ENCODE measurements at regions not wholly inside any gene's neighbourhood (a gene's known extent, or its start where the extent isn't known, plus 50 kb on each side); places are given as distances from the start of the nearest gene placed in this dataset.

DNA sequence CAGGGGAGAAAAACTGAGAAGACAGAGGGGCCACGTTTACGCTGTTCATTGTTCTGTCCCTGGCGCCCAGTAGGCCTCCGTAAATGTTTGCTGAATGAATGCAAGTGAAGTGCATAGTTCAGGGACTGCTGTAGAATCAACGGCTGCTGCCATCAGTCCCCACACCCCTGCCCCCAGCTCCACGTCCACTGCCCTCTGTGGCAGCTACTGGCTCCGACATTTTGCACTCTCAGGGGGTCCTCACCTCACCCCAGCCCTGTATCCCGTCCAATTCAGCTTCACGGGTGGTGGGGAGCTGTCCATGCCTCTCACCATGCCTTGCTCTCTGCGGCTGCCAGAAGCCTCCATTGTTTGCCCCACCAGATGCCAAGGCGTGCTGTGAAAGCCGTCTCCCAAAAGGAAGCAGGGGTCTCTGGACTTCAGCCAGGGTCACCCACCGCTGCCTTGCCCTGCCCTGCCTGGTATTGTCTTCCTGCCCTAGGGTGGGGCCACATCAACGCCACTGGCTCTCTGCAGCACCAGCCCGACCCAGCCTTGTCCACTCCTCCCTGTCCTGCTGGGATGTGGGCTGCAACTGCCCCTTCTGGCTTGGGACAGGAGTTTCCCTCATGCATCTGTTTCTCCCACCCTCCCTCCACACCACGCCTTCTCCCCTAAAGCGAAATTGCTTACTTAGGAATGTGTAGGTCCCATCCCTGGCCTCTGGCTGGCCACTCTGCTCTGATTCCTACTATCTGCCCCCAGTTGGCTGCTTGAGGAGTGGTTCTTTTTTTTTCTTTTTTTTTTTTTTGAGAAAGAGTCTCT lies 86.0 kb downstream of the RHOB start:
- Histone ChIP-seq H3K4me3 (no peak overlapping the region), H3K27ac (no peak overlapping the region; a peak in 1 of 6 replicates), H3K4me2 (no peak overlapping the region), H3K4me1 (peaks cover 17% of the 10 kb centered on the region), H3K9me3 (no peaks in the 10 kb centered on the region)
- TF ChIP-seq ZFP36 (IDR thresholded peaks at IDR 0.05; ENCODE audit: borderline replicate concordance, partially characterized antibody) (no peak), FOSL2 (IDR thresholded peaks at IDR 0.05) (no peak), FOSL2 (CRISPR knock-in tag; IDR thresholded peaks at IDR 0.05) (no peak), EHMT2 (IDR thresholded peaks at IDR 0.05; ENCODE audit: low read depth) (no peak), RCOR1 (IDR thresholded peaks at IDR 0.05; ENCODE audit: low read depth, low read length) (no peak), CHD2 (IDR thresholded peaks at IDR 0.05; ENCODE audit: low read length, partially characterized antibody) (no peak), HES2 (IDR thresholded peaks at IDR 0.05) (no peak), USF2 (IDR thresholded peaks at IDR 0.05) (no peak), RAD21 (conservative IDR thresholded peaks at IDR 0.05 in 1 of 2, IDR thresholded peaks at IDR 0.05 in 1 of 2) (no peak)
- ChIA-PET POLR2A (no interaction called here), CTCF (interaction anchor here (1.2 to 3.6 kb wide), 5 partner anchors 9 to 137 kb away, joined by 3 to 12 read pairs (median 3); no protein-coding TSS in a partner anchor)
- ATAC-seq (peak in 1 of 2 experiments; percentile 37; a peak in 3 of 6 replicates), DNase-seq (ENCODE audit: low read depth in 1 of 2, low spot score in 1 of 2) (peak in 1 of 2 experiments; percentile 32), FAIRE-seq (no peak)
- WGBS (ENCODE audit: missing lambda C conversion rate), result 80% methylated on average over 17 of the region's 17 CpGs

GRCh38 chr2:20533993-20534622 lies 87.2 kb downstream of the RHOB start:
- TF ChIP-seq GATA3 (IDR thresholded peaks at IDR 0.05; ENCODE audit: borderline replicate concordance), result no peak
- no peak for TF ChIP-seq PHF8 (IDR thresholded peaks at IDR 0.05; ENCODE audit: borderline replicate concordance, low read depth)
- TF ChIP-seq CBX8 (IDR thresholded peaks at IDR 0.05), result no peak
- Histone ChIP-seq H3K4me1 (peaks cover 23% of the 10 kb centered on the region), H3K27ac (peak overlapping the region in 1 of 2 experiments; percentile 8; a peak in 1 of 6 replicates), H3K4me3 (no peak overlapping the region), H3K9me3 (no peaks in the 10 kb centered on the region), H3K4me2 (no peak overlapping the region)
- CTCF ChIA-PET, result interaction anchor here (0.7 to 3.6 kb wide), 6 partner anchors 10 to 117 kb away, joined by 3 to 12 read pairs (median 3); partner anchors contain the start of gene HS1BP3
- ATAC-seq (no peak), DNase-seq (ENCODE audit: low read depth in 1 of 2, low spot score in 1 of 2) (no peak), FAIRE-seq (no peak)
- WGBS (ENCODE audit: missing lambda C conversion rate), result 87% methylated on average over 10 of the region's 10 CpGs
- POLR2A ChIA-PET, result interaction anchor here (1.0 kb wide), 1 partner anchor 87 kb away, joined by 4 read pairs; the partner anchor contains the start of gene RHOB

GRCh38 chr2:20534913-20535801 lies 88.3 kb downstream of the RHOB start:
- TF ChIP-seq POLR2AphosphoS2 (conservative IDR thresholded peaks at IDR 0.05; ENCODE audit: low read length), result no peak
- peak; percentile 10 to 72; a peak in 3 of 4 replicates for TF ChIP-seq CEBPB (IDR thresholded peaks at IDR 0.05)
- no peak overlapping the region for H3K4me3 ChIP-seq
- no peaks in the 10 kb centered on the region for H3K9me3 ChIP-seq
- ChIA-PET CTCF (interaction anchor here (0.8 to 3.6 kb wide), 7 partner anchors 10 to 139 kb away, joined by 3 to 12 read pairs (median 3); no protein-coding TSS in a partner anchor), POLR2A (interaction anchor here (1.0 kb wide), 1 partner anchor 88 kb away, joined by 4 read pairs; the partner anchor contains the start of gene RHOB)
- 80% methylated on average over 19 of the region's 19 CpGs for WGBS (ENCODE audit: missing lambda C conversion rate)
- H3K4me2 ChIP-seq, result peak overlapping the region; percentile 20; the same call in 1 of the 3 replicates
- peaks cover 32% of the 10 kb centered on the region for H3K4me1 ChIP-seq
- FAIRE-seq (no peak), DNase-seq (ENCODE audit: low read depth in 1 of 2, low spot score in 1 of 2) (peak in 1 of 2 experiments; percentile 20), ATAC-seq (peak in 1 of 2 experiments; percentile 63; a peak in 3 of 6 replicates)
- peak overlapping the region in 1 of 2 experiments; percentile 4; a peak in 1 of 6 replicates for H3K27ac ChIP-seq

All from A549 (cell line).